ENCODE measurements at regions not wholly inside any gene's neighbourhood (a gene's known extent, or its start where the extent isn't known, plus 50 kb on each side); places are given as distances from the start of the nearest gene placed in this dataset.
"Not testable (repeated sequence)": the region's sequence is repeated elsewhere in the genome, so short reads cannot be mapped to it uniquely, and the experiment has no call there.

DNA sequence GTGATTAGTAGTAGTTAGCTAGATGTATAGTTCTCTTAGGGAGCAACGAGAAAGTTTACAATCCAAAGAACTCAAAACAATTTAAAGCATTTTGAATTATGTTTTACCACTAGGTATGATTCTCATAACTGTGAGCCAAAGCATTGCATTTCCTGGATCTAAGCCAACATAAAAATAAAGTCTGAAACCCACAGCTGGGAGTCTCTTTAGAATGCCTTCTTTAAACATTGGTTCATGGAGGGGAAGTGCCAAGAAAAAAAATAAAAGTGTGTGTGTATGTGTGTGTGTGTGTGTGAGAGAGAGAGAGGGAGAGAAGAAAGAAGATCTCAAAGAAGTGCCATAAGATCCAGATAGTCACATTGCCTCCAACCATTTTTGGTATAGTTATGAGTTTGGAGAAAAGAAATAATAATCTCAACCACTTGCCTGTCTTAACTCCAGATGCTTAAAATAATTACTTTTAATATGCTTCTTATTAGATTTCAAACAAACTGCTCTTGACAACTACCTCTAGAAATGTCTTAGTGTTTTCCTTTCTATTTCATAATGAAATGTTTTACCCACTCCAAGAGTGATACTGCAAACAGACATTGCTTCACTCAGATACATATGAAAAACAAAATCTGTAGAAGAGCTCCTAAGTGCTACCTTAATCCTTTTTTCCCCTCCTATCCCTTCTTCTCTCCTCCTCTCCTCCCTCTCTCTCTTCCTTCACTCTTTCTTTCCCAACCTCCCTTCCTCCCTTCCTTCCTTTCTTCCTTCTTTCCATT, 554.1 kb downstream of the KCTD12 start:
- no peak for DNase-seq

DNA sequence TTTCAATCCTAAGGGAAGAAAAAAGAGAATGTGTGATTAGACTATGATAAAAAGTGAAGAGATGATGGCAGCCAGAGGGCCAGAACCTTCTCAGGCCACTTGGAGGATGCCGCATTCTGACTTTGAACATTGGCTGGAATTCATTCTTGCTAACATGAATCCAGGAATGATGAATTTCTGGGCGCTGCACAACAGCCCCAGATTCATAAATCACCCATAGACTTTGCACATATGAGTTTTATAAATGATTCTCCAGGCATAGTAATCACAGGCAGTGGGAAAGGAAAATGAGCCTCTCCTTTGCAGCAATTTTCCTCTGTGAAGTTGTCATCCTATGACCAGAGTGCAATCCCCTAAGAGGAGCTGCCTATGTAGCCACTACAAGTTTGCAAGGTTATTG, 555.4 kb downstream of the KCTD12 start:
- no peak for DNase-seq

DNA sequence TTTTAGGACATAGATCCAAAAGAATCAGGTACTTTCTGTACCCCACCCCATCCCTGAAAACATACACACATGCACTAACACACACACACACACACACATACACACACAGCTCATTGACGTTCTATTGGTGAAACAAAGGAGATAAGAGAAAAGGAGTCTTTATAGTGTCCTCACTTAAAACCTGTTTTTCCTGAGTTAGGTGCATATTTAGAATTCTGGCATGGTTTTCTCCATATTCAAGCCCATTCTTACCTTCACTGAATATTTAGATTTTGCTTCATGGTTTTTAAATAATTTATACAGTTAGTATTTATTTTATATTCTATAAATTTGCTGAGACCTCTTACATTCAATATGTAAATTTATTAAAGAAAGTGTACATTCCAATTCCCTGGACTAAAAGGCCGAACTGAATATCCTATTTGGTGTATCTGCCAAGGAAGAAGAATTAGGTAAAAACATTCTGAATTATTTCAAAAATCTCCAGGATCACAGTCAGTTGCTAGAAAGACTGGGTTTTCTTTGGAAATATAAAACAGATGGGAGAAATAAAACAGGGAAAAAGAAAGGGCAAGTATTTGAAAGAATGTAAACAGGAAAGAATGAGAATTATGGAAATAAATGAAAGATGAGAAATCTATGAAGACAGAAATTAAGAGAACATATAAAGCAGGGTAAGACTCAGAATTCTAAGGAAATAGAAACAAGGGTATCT, 556.2 kb downstream of the KCTD12 start:
- DNase-seq = no peak

DNA sequence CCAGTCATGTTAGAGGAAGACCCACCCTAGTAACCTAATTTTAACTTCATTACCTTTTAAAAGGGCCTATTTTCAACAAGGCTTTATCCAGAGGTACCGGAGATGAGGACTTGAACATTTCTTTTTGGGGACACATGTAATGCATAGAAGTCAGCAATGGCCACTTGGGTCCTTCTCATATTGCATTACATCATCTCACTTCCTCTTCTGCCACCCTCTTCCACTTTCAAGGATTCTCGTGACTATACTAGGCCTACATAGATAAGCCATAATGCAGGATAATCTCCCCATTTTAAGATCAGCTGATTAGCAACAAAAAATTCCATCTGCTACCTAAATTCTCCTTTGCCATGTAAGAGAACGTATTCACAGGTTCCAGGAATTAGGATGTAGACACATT, 557.2 kb downstream of the KCTD12 start:
- DNase-seq = no peak

DNA sequence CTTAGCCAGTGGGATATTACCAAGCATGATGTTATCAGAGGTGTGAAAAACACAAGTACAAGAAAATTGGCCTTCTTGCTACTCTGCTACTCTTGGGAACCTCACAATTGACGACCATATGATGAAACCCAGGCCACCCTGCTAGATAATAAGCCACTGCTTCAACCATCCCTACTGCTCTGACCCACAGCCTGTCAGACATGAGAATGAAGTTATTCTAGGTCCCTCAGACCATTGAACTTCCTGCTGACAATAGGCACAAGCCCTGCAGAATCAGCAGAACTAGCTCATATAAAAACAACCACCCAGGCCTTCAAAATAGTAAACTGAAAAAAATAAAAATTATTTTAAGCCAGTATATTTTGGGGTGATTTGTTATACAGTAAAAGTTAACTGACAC, 559.9 kb downstream of the KCTD12 start:
- DNase-seq = no peak

DNA sequence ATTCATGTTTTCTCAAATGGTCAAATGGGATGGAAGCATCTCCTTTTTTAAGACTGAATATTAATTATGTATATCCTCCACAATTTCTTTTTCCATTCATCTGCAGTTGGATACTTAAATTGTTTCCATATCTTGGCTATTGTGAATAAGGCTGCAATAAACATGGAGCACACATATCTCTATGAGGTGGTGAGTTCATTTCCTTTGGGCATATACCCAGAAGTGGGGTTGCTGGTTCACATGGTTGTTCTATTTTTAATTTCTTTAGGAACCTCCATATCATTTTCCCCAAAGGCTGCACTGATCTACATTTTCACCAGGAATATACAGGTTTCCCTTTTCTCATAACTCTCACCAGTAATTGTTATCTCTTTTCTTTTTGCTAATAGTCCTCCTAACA, 566.3 kb downstream of the KCTD12 start:
- DNase-seq = no peak

DNA sequence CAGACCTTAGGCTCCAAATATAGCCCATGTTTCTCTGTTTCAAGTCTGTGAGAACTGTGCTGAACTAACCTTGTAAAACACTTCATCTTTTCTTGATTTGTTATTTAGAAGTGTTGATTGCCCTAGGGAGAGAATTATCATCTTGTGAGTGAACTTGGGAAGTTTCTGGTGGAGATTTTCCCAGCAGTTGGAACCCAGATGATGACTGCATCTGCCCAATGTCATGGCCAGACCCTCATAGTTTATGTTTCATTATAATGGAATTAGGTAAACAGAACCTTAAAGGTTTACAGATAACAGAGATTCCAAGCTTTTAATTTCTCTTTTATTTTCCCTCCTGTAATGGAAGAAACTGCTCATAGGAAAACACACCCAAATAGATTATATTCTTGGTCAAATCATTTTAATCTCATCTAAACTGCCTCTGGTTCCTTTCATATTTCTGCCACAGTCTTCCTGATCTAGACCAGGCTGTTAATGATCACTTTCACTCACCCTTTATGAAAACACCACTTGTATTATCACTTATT, 569.1 kb downstream of the KCTD12 start:
- no peak for DNase-seq

DNA sequence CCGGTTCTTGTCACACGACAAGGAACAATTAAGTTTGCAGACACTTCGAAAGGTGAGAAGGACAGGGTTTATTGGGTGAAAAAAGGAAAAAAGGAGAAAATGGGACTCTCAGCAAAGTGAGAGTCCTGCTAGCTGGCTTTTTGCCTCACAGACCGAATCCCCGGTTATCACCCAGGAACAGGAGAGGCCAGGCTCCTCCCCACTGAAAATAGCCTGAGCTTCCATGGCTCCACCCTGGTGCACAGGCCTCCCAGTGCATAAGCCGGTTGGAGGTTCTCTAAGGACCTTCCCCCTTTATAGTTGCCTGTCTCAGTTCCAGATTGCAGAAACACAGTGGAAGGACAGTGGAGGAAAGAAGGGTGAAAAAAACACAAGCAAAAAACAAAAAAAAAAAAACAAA, 571.7 kb downstream of the KCTD12 start:
- DNase-seq = no peak

DNA sequence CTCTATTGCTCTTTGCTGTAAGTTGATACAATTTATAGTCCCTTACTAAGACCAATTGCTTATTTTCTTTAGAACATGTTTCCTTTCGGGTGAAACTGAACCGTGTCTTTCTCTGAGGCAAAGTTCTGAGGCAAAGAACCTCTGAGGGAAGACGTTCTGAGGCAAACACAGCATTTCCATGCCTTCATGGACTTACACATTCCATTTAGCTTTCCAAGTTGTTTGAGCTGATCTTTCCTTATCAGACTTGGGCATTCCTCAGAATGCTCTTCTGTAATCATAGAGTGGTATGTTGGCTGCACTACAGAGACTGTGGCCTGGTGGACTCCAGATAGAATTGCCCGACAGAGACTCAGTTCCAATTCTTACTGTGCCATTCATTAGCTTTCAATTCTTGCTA, 579.1 kb downstream of the KCTD12 start:
- no peak for DNase-seq

DNA sequence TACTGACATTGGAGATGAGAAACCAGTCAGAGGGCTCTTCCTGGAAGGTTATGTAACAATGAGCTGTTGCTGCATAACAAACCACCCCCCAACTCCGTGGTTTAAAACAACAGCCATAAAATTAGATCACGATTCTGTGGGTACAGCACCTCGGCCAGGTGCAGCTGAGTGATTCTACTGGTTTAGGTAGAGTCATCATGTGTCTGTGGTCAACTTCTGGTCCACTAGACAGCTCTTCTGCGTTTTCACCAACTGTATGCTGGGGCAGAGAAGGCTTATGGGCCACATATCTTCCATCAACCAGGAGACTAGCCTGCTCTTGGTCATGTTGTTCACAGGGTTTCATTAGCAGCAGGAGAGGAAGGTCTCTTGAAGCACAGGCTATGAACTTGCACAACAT, 585.5 kb downstream of the KCTD12 start:
- DNase-seq = no peak

DNA sequence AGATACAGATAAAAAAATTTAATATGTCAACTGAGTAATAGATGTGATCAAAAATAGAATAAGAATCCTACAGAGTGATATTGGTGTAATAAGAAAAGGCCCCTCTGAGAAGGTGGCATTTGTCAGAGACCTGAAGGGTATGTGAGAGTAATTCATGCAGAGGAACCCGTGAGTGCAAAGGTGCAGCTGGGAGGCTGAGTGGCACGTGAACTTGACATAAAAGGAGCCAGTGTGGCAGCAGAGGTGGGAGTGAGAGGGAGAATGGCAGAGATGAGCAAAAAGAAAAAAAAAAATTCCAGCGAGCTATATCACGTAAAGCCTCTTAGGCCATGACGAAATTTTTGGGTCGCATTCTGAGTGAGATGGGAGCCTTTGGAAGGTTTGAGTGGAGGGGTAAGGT, 588.9 kb downstream of the KCTD12 start:
- no peak for DNase-seq

DNA sequence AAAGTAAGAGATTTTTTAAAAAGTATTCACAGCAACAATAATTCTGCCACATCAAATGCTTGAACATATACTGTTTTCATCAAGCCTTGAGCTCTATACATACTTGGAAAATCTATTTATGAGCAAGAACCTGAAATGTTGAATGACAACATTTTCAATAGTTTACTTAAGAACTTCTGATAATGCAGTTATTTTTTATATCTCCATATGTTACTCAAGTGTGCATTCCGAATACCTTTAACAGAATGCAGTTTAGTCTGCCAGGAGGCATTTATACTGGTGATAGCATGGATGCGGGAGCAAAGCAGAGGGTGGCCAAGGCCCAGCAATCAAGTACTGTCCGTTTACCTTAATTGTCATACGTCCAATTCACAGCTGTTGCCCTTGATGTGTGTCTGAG, 589.5 kb downstream of the KCTD12 start:
- DNase-seq = no peak

DNA sequence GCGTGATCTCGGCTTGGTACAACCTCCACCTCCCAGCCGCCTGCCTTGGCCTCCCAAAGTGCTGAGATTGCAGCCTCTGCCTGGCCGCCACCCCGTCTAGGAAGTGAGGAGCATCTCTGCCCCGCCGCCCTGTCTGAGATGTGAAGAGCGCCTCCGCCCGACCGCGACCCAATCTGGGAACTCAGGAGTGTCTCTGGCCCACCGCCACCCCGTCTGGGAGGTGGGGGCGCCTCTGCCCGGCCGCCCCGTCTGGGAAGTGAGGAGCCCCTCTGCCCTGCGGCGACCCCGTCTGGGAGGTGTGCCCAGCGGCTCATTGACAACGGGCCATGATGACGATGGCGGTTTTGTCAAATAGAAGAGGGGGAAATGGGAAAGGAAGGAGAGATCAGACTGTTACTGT, 591.2 kb downstream of the KCTD12 start:
- not testable (repeated sequence) for DNase-seq

DNA sequence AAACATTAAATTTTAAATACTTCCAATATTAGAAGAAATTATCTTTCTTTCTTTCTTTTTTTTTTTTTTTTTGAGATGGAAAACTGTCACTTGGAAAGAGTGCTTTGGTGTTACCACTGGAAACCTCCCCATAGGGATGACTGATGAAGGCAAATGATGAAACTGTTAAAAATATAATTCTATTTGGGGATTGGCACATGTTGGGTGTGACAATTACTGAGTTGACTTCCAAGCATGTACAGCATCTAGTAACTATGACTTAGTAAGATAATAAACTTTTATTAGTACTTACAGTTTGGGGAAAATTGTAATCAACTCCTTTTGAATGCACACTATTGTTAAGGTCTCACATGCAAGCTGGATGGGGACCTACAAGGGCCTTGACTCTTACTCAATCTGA, 592.5 kb downstream of the KCTD12 start:
- DNase-seq = no peak

DNA sequence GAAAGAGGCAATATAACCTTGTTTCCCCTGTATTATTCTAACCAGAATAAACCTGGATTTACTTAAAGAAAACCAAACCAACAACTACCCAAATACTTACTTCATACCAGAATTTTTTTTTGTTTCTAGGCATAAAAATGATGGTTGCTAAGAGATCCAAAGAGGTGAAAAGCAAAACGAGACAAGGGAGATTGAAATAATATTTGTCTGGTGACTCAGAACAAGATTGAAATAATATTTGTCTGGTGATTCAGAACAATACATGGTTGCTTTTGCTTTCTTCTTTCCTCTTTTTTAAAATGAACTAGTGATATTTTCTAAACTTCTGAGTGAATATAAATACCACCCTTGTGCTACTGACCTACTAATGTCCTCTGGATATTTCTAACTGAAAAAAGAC, 592.9 kb downstream of the KCTD12 start:
- no peak for DNase-seq

DNA sequence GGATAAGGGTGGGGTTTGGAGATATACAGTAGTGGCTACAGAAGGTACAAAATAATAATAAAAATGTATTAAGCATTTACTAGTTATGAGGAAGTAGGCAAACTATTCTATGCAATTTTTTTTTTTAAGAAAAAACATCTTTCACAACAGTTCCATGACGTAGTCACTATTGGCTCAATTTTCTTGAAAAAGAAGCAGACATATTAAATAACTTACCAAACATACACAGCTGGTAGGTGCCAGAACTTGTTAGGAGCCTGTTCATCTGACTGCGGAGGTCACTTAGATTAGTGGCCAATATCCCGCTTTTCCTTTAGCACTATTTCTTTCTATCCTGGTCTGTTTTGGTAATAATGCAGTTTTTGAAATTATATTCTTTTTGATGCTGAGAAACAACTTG, 593.5 kb downstream of the KCTD12 start:
- no peak for DNase-seq

DNA sequence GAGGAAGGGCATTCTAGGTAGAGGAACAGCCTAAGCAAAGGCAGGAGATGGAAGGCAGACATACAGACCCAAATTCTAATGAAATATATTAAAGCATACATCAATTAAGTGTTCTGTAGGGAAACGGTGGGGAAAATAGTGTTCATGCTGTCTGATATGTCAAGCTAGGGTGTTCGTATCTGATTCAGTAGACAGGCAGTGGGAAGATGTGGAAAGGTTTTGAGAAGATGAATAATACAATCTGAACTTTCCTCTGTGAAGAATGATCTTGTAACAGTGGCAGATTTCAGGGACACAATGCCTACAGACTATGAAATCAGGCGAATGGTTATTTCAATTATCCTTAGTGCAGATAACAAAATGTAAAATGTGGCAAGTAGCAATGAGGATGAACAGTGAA, 594.2 kb downstream of the KCTD12 start:
- no peak for DNase-seq

DNA sequence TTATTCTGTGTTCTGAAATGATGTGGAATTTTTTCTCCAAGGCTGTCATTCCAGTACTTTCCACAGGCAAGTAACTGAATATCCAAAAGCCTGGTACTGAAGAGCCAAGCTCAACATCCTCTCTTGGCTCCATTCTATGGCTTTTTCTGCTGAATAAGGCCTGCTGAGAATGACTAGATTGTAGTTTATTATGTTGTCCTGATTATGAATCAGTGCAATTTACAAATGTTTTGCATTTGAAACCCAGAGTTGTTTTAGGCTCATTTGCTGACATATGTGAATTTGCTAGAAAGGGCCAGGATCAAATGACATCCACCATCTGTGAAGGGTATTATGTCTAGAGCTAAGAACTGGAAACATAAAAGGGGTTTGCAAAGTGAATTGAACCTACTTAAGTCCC, 596.6 kb downstream of the KCTD12 start:
- no peak for DNase-seq

DNA sequence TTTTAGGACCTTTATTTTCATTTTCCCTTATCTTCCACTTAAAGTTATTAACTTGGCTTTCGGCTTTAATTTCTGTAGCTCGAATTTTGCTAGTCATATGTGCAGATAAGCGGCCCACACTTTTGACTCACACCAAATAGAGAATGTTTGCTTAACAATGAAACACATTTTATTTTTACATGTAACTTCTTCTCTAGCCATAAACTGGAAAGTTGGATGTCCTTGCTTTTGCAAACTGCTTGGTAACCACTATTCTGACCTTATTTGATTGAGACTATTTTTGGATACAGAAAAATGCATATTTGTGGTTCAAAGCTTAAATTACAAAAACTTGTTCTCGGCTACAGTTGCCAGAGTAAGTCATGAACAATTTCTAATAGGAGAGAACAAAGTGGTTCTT, 600.0 kb downstream of the KCTD12 start:
- no peak for DNase-seq

DNA sequence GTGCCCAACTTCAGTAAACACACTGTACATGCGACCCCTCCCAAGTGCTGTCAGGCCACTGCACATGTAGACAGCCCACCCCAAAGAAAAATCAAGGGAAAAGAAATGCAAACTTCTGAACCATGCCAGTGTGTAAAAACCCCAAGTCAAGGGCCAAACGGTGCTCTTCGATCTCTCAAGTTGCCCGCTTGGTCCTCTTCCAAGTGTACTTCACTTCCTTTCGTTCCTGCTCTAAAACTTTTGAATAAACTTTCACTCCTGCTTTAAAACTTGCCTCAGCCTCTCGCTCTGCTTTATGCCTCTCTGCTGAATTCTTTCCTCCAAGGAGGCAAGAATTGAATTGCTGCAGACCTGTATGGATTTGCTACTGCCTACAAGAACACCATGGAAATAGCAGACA, 600.7 kb downstream of the KCTD12 start:
- DNase-seq = no peak

DNA sequence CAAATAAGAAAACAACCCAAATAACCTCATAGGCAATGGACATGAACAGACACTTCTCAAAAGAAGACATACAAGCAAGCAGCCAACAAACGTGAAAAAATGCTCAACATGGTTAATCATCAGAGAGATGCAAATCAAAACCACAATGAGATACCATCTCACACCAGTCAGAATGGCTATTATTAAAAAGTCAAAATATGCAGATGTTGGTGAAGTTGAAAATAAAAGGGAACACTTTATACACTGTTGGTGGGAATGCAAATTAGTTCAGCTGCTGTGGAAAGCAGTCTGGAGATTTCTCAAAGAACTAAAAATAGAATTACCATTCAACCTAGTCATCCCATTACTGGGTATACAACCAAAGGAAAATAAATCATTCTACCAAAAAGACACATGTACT, 606.4 kb downstream of the KCTD12 start:
- not testable (repeated sequence) for DNase-seq

DNA sequence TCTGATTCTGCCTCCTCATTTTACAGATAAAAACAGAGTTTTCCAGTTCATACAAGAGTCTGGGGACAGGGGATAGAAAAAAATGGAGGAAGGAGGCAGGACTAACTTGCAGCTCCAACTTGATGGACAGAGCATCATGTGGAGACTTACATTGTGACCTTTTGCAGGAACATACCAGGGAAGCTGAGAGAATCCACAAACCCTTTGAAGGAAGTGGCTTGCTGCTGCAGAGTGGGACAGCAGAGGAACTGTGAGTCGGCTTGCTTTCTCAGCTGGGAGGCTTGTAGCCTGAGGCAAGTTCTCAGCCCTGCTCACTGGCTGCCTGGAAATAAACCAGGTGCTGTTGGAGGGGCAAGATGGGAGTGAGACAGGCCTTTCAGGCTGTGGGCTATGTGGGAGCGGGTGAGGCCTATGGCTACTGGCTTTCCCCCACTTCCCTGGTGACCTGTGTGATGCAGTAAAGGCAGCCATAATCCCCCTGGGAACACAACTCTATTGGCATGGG, 614.4 kb downstream of the KCTD12 start:
- DNase-seq = no peak

DNA sequence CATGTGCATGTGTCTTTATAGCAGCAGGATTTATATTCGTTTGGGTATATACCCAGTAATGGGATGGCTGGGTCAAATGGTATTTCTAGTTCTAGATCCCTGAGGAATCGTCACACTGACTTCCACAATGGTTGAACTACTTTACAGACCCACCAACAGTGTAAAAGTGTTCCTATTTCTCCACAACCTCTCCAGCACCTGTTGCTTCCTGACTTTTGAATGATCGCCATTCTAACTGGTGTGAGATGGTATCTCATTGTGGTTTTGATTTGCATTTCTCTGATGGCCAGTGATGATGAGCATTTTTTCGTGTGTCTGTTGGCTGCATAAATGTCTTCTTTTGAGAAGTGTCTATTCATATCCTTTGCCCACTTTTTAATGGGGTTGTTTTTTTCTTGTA, 617.9 kb downstream of the KCTD12 start:
- not testable (repeated sequence) for DNase-seq

DNA sequence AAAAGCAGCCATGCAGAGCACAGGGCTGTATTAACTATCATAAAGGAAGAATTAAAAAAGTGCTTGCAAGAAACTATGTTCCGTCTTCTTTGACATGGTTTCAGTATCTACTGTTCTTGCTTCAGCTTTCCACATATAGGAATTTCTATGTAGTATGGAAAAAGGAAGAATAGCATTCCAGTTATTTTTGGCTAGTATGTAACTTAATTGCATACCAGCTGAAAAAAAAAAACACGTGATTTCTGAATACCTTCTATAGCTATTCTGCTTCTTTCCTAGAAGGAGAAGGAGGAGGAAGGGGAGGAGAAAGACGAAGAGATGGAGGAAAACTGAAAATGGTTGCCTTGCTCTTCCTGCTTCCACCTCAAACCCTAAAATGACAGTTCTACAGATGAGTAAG, 619.0 kb downstream of the KCTD12 start:
- DNase-seq = no peak
